KMS-11 (cell line): ENCODE measurements at regions not wholly inside any gene's neighbourhood (a gene's known extent, or its start where the extent isn't known, plus 50 kb on each side); places are given as distances from the start of the nearest gene placed in this dataset.
"Not testable (repeated sequence)": the region's sequence is repeated elsewhere in the genome, so short reads cannot be mapped to it uniquely, and the experiment has no call there.

Experiments used
- H2AFZ ChIP-seq: fragments of 200-600 bp; sonication (generic); 2 replicates; pipeline ENCODE4 v1.6.1; 2016; ENCODE audit warnings: antibody characterized with exemption, mixed run types, low read depth
- H3K27ac ChIP-seq: fragments of 200-600 bp; sonication (generic); 2 replicates; pipeline ENCODE4 v1.6.1; 2016; ENCODE audit warnings: mild to moderate bottlenecking, mixed run types
- H3K27me3 ChIP-seq: fragments of 200-600 bp; sonication (generic); 2 replicates; pipeline ENCODE4 v1.6.1; 2017; ENCODE audit warnings: mild to moderate bottlenecking, low read depth, mixed run types, moderate library complexity; ENCODE audit not compliant: insufficient read depth
- H3K36me3 ChIP-seq: fragments of 200-600 bp; sonication (generic); 2 replicates; pipeline ENCODE4 v1.6.1; 2017; ENCODE audit warnings: mild to moderate bottlenecking, mixed run types; ENCODE audit not compliant: insufficient read depth
- H3K4me1 ChIP-seq: fragments of 200-600 bp; sonication (generic); 2 replicates; pipeline ENCODE4 v1.6.1; 2016; ENCODE audit warnings: mild to moderate bottlenecking, low read depth, mixed run types; ENCODE audit not compliant: poor library complexity, severe bottlenecking
- H3K4me2 ChIP-seq: fragments of 200-600 bp; sonication (generic); 2 replicates; pipeline ENCODE4 v1.7.0; 2016; ENCODE audit warnings: mild to moderate bottlenecking, mixed run types
- H3K4me3 ChIP-seq: fragments of 200-600 bp; sonication (generic); IDR thresholded peaks from 2 replicates; pipeline ENCODE4 v1.6.1; 2017; ENCODE audit warnings: low read depth, low read length, mixed read lengths; ENCODE audit not compliant: insufficient read depth
- H3K79me2 ChIP-seq: fragments of 200-600 bp; sonication (generic); 2 replicates; pipeline ENCODE4 v1.6.1; 2016; ENCODE audit warnings: low read depth, mixed run types; ENCODE audit not compliant: insufficient read depth
- H3K9ac ChIP-seq: fragments of 200-600 bp; sonication (generic); 2 replicates; pipeline ENCODE4 v1.6.1; 2016; ENCODE audit warnings: mild to moderate bottlenecking, mixed run types
- H4K20me1 ChIP-seq: fragments of 200-600 bp; sonication (generic); 2 replicates; pipeline ENCODE4 v1.6.1; 2016; ENCODE audit warnings: mild to moderate bottlenecking, mixed run types; ENCODE audit not compliant: insufficient read depth
- CTCF ChIP-seq: fragments of 200-600 bp; sonication (generic); conservative IDR thresholded peaks from 2 replicates; pipeline ENCODE4 v1.6.1; 2017; ENCODE audit warnings: low read depth, mild to moderate bottlenecking, antibody characterized with exemption, low read length, moderate library complexity, mixed read lengths

DNA sequence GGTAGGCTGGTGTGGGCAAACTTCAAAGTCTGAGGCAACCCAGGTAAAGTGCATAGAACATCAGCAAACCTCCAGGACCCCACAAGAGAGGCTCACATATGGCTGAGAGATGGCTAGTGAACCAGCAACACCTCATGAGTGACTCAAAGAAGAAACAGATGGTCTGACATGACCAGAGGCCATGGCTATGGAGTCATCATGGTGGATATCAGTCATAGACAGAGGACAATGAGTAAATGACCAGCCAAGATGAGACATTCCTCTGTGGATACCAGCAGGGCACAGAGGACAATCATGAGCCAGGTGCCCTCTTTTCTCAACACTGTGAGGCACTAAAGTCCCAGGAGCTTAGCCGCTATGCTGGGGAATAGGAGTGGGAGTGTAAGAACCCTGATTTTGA is 180.8 kb downstream of the RASEF start:
- no peaks in the 10 kb centered on the region for H3K36me3 ChIP-seq
- H3K79me2 ChIP-seq = no peaks in the 10 kb centered on the region
- H3K4me3 ChIP-seq = no peak overlapping the region
- H3K27ac ChIP-seq = no peak overlapping the region
- no peak for TF ChIP-seq CTCF
- no peaks in the 10 kb centered on the region for H3K4me1 ChIP-seq
- H3K9ac ChIP-seq = no peak overlapping the region
- no peak overlapping the region for H3K4me2 ChIP-seq
- H4K20me1 ChIP-seq = no peaks in the 10 kb centered on the region
- H3K27me3 ChIP-seq = no peaks in the 10 kb centered on the region
- H2AFZ ChIP-seq = no peak overlapping the region

- no peak overlapping the region for H3K4me3 ChIP-seq
- no peaks in the 10 kb centered on the region for H3K79me2 ChIP-seq
- H3K4me2 ChIP-seq = no peak overlapping the region
- H3K36me3 ChIP-seq = no peaks in the 10 kb centered on the region
- TF ChIP-seq CTCF = no peak
- H3K4me1 ChIP-seq = no peaks in the 10 kb centered on the region
- no peak overlapping the region for H2AFZ ChIP-seq
- no peaks in the 10 kb centered on the region for H3K27me3 ChIP-seq
- no peak overlapping the region for H3K9ac ChIP-seq
- H3K27ac ChIP-seq = no peak overlapping the region
- no peaks in the 10 kb centered on the region for H4K20me1 ChIP-seq
Observed at GRCh38 chr9:82882748-82883147, 180.2 kb downstream of the RASEF start.

DNA sequence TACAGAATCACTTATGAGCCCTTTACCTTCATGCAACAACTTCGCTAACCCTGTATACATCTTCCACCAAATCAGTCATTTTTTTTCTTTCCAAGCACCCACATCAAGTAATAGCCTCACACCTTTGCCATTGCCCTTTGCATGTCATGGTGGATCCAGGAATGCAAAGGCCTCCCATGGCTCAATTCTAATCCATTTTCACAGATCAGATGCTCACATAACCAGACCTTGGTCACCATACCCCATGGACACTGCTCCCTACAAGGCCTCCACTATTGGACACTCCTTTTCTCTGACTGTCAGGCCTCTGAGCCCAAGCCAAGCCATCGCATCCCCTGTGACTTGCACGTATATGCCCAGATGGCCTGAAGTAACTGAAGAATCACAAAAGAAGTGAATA is 179.5 kb downstream of the RASEF start:
- TF ChIP-seq CTCF = no peak
- Histone ChIP-seq H3K9ac (no peak overlapping the region), H3K36me3 (no peaks in the 10 kb centered on the region), H3K4me1 (no peaks in the 10 kb centered on the region), H3K4me3 (no peak overlapping the region), H3K27ac (no peak overlapping the region), H3K79me2 (no peaks in the 10 kb centered on the region), H2AFZ (no peak overlapping the region), H3K4me2 (no peak overlapping the region), H4K20me1 (no peaks in the 10 kb centered on the region), H3K27me3 (no peaks in the 10 kb centered on the region)

GRCh38 chr9:82883974-82884373 is 179.0 kb downstream of the RASEF start:
- not testable (repeated sequence) for H3K4me2 ChIP-seq, H3K36me3 ChIP-seq, H3K4me3 ChIP-seq, H3K9ac ChIP-seq, H3K27ac ChIP-seq, H3K27me3 ChIP-seq, H3K79me2 ChIP-seq, H3K4me1 ChIP-seq, H4K20me1 ChIP-seq, H2AFZ ChIP-seq

GRCh38 chr9:82890401-82890800 is 172.5 kb downstream of the RASEF start:
- H2AFZ ChIP-seq = no peak overlapping the region
- no peak overlapping the region for H3K27ac ChIP-seq
- no peak for TF ChIP-seq CTCF

More at GRCh38 chr9:82890401-82890800, 172.5 kb downstream of the RASEF start:
- no peak overlapping the region for H3K4me3 ChIP-seq
- H3K27me3 ChIP-seq = no peaks in the 10 kb centered on the region
- H3K4me1 ChIP-seq = peaks cover 6% of the 10 kb centered on the region
- H3K4me2 ChIP-seq = no peak overlapping the region
- no peaks in the 10 kb centered on the region for H3K36me3 ChIP-seq
- H3K9ac ChIP-seq = no peak overlapping the region
- no peaks in the 10 kb centered on the region for H4K20me1 ChIP-seq
- no peaks in the 10 kb centered on the region for H3K79me2 ChIP-seq
